MM.1S (cell line): ENCODE measurements at regions not wholly inside any gene's neighbourhood (a gene's known extent, or its start where the extent isn't known, plus 50 kb on each side); places are given as distances from the start of the nearest gene placed in this dataset.

ENCODE experiments used
- DNase-seq: peaks from one replicate; pipeline ENCODE4 v3.0.0-alpha.2; 2015
- H2AFZ ChIP-seq: fragments of 300-600 bp; sonication (generic); 2 replicates; pipeline ENCODE4 v1.6.0; 2016; ENCODE audit warnings: antibody characterized with exemption, low read length
- H3F3A ChIP-seq: fragments of 300-600 bp; sonication (generic); 2 replicates; pipeline ENCODE4 v1.6.1; 2016; ENCODE audit warnings: mild to moderate bottlenecking, antibody characterized with exemption, low read length, moderate library complexity, mixed read lengths; ENCODE audit not compliant: insufficient read depth
- H3K27ac ChIP-seq: fragments of 300-600 bp; sonication (generic); 2 replicates; pipeline ENCODE4 v1.5.1; 2016; ENCODE audit warnings: mild to moderate bottlenecking, low read length
- H3K27me3 ChIP-seq: fragments of 300-600 bp; sonication (generic); replicated peaks from 2 replicates; pipeline ENCODE4 v1.6.0; 2016; ENCODE audit warnings: low read length; ENCODE audit not compliant: insufficient read depth
- H3K36me3 ChIP-seq: fragments of 300-600 bp; sonication (generic); replicated peaks from 2 replicates; pipeline ENCODE4 v1.6.1; 2016; ENCODE audit warnings: mild to moderate bottlenecking, low read length, mixed read lengths; ENCODE audit not compliant: insufficient read depth
- H3K4me1 ChIP-seq: fragments of 300-600 bp; sonication (generic); 2 replicates; pipeline ENCODE4 v1.6.1; 2016; ENCODE audit warnings: low read length, mixed read lengths
- H3K4me2 ChIP-seq: fragments of 300-600 bp; sonication (generic); 2 replicates; pipeline ENCODE4 v1.6.0; 2016; ENCODE audit warnings: low read depth, low read length
- H3K4me3 ChIP-seq: fragments of 300-600 bp; sonication (generic); 2 replicates; pipeline ENCODE4 v1.5.1; 2016; ENCODE audit warnings: low read length, mixed read lengths
- H3K79me2 ChIP-seq: fragments of 300-600 bp; sonication (generic); 2 replicates; pipeline ENCODE4 v1.6.1; 2016; ENCODE audit warnings: mixed run types, low read length, mixed read lengths
- H3K9ac ChIP-seq: fragments of 300-600 bp; sonication (generic); 2 replicates; pipeline ENCODE4 v1.6.1; 2016; ENCODE audit warnings: low read length, mixed read lengths
- H3K9me2 ChIP-seq: fragments of 300-600 bp; sonication (generic); replicated peaks from 2 replicates; pipeline ENCODE4 v1.6.1; 2016; ENCODE audit warnings: mild to moderate bottlenecking, low read length, mixed read lengths; ENCODE audit not compliant: insufficient read depth
- H3K9me3 ChIP-seq: fragments of 300-600 bp; sonication (generic); replicated peaks from 2 replicates; pipeline ENCODE4 v1.6.1; 2016; ENCODE audit warnings: mild to moderate bottlenecking, low read length, mixed read lengths; ENCODE audit not compliant: insufficient read depth
- H4K20me1 ChIP-seq: fragments of 300-600 bp; sonication (generic); 2 replicates; pipeline ENCODE4 v1.6.1; 2016; ENCODE audit warnings: mild to moderate bottlenecking, low read length, moderate library complexity, mixed read lengths; ENCODE audit not compliant: insufficient read depth
- CTCF ChIP-seq: fragments of 300-600 bp; sonication (generic); IDR thresholded peaks from 2 replicates; pipeline ENCODE4 v1.5.1; 2016; ENCODE audit warnings: antibody characterized with exemption, low read length, mixed read lengths
- EZH2 ChIP-seq: fragments of 300-600 bp; sonication (generic); optimal IDR thresholded peaks from 2 replicates; pipeline ENCODE3; 2017; ENCODE audit warnings: low read depth, mild to moderate bottlenecking, antibody characterized with exemption, low read length, mixed read lengths
- EZH2phosphoT487 ChIP-seq: fragments of 300-600 bp; sonication (generic); IDR thresholded peaks from 2 replicates; pipeline ENCODE4 v1.6.1; 2018; ENCODE audit warnings: antibody characterized with exemption, low read length

GRCh38 chr13:104805346-104805745 is 1730.1 kb downstream of the EFNB2 start:
- H3K9me2 ChIP-seq, result no peaks in the 10 kb centered on the region
- TF ChIP-seq CTCF (no peak), EZH2phosphoT487 (no peak), EZH2 (no peak)
- H3K9ac ChIP-seq, result no peak overlapping the region
- no peaks in the 10 kb centered on the region for H3F3A ChIP-seq
- no peak overlapping the region for H3K4me3 ChIP-seq
- no peaks in the 10 kb centered on the region for H3K4me1 ChIP-seq
- no peaks in the 10 kb centered on the region for H3K36me3 ChIP-seq
- H3K27me3 ChIP-seq, result no peaks in the 10 kb centered on the region
- H2AFZ ChIP-seq, result no peak overlapping the region
- no peak overlapping the region for H3K4me2 ChIP-seq
- H3K79me2 ChIP-seq, result no peaks in the 10 kb centered on the region
- no peak for DNase-seq
- H4K20me1 ChIP-seq, result no peaks in the 10 kb centered on the region
- H3K27ac ChIP-seq, result no peak overlapping the region
- H3K9me3 ChIP-seq, result no peaks in the 10 kb centered on the region; the same call in 1 of the 2 replicates

GRCh38 chr13:104799152-104799551 is 1732.9 kb upstream of the SLC10A2 start:
- Histone ChIP-seq H3K27me3 (no peaks in the 10 kb centered on the region), H3K79me2 (no peaks in the 10 kb centered on the region), H4K20me1 (no peaks in the 10 kb centered on the region), H3K36me3 (no peaks in the 10 kb centered on the region), H3K4me3 (no peak overlapping the region), H3F3A (no peaks in the 10 kb centered on the region), H3K4me1 (no peaks in the 10 kb centered on the region), H3K9ac (no peak overlapping the region), H2AFZ (no peak overlapping the region), H3K9me3 (no peaks in the 10 kb centered on the region; the same call in 1 of the 2 replicates), H3K4me2 (no peak overlapping the region), H3K9me2 (no peaks in the 10 kb centered on the region), H3K27ac (no peak overlapping the region)
- TF ChIP-seq EZH2phosphoT487, result no peak
- no peak for TF ChIP-seq CTCF
- no peak for TF ChIP-seq EZH2
- no peak for DNase-seq

GRCh38 chr13:104798486-104798885 is 1732.3 kb upstream of the SLC10A2 start:
- H3K9me2 ChIP-seq, result no peaks in the 10 kb centered on the region
- H3K27me3 ChIP-seq, result no peaks in the 10 kb centered on the region
- H3K27ac ChIP-seq, result no peak overlapping the region
- H3K4me3 ChIP-seq, result no peak overlapping the region
- H4K20me1 ChIP-seq, result no peaks in the 10 kb centered on the region
- no peak overlapping the region for H3K9ac ChIP-seq
- no peak overlapping the region for H2AFZ ChIP-seq
- no peak for DNase-seq
- H3K9me3 ChIP-seq, result no peaks in the 10 kb centered on the region; the same call in 1 of the 2 replicates
- no peaks in the 10 kb centered on the region for H3K79me2 ChIP-seq
- no peaks in the 10 kb centered on the region for H3F3A ChIP-seq
- no peak overlapping the region for H3K4me2 ChIP-seq
- H3K4me1 ChIP-seq, result no peaks in the 10 kb centered on the region
- TF ChIP-seq EZH2, result no peak
- H3K36me3 ChIP-seq, result no peaks in the 10 kb centered on the region

- Histone ChIP-seq H3K27me3 (no peaks in the 10 kb centered on the region), H3K4me3 (no peak overlapping the region), H3K9me3 (no peaks in the 10 kb centered on the region), H4K20me1 (no peaks in the 10 kb centered on the region), H3K9ac (no peak overlapping the region), H3K9me2 (no peaks in the 10 kb centered on the region), H3F3A (no peaks in the 10 kb centered on the region), H3K36me3 (no peaks in the 10 kb centered on the region), H3K4me1 (no peaks in the 10 kb centered on the region), H2AFZ (no peak overlapping the region), H3K4me2 (no peak overlapping the region), H3K27ac (no peak overlapping the region), H3K79me2 (no peaks in the 10 kb centered on the region)
- no peak for DNase-seq
- TF ChIP-seq CTCF, result no peak
- TF ChIP-seq EZH2phosphoT487, result no peak
- TF ChIP-seq EZH2, result no peak
Measured at GRCh38 chr13:104796581-104796980, 1730.4 kb upstream of the SLC10A2 start.
